GM21423 (cell line): ENCODE measurements at regions not wholly inside any gene's neighbourhood (a gene's known extent, or its start where the extent isn't known, plus 50 kb on each side); places are given as distances from the start of the nearest gene placed in this dataset.
"Not testable (repeated sequence)": the region's sequence is repeated elsewhere in the genome, so short reads cannot be mapped to it uniquely, and the experiment has no call there.

Source experiments
- ATAC-seq: cut with Tn5 transposase; IDR thresholded peaks from one replicate; pipeline ENCODE4 v1.9.1; 2021; ENCODE audit warnings: mild to moderate bottlenecking, moderate library complexity; ENCODE audit not compliant: unreplicated experiment

DNA sequence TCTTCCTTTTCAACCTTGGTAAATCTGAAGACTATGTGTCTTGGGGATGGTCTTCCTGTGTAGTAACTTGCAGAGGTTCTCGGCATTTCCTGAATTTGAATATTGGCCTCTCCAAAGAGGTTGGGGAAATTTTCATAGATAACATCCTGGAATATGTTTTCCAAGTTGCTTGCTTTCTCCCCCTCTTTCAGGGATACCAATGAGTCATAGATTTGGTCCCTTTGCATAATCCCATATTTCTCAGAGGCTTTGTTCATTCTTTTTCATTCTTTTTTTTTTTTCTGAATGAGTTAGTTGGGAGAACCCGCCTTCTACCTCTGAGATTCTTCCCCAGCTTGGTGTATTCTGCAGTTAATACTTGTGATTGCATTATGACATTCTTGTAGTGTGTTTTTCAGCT, 549.2 kb upstream of the AMOT start:
- no peak for ATAC-seq

DNA sequence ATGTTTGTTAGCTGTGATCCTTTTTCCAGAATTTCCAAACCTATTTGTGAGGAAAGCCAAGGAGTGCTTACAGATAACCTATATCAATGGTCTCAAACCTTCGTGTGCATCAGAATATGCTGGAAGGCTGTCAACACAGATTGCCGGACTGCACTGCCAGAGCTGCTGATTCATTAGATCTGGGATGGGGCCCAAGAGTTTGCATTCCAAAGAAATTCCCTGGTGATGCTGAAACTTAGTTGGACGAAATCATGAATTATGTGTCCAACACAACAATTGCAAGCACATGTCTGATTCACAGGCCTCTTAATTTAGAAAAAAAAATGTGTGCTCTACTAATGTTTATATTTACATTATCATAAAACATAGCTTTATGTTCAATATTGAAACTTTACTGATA, 544.0 kb upstream of the AMOT start:
- no peak for ATAC-seq

DNA sequence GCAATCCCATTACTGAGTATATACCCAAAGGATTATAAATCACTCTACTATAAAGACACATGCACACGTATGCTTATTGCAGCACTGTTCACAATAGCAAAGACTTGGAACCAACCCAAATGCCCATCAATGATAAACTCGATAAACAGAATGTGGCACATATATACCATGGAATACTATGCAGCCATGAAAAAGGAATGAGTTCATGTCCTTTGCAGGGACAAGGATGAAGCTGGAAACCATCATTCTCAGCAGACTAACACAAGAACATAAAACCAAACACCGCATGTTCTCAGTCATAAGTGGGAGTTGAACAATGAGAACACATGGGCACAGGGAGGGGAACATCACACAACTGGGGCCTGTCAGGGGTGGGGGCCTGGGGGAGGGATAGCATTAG, 532.8 kb upstream of the AMOT start:
- not testable (repeated sequence) for ATAC-seq

DNA sequence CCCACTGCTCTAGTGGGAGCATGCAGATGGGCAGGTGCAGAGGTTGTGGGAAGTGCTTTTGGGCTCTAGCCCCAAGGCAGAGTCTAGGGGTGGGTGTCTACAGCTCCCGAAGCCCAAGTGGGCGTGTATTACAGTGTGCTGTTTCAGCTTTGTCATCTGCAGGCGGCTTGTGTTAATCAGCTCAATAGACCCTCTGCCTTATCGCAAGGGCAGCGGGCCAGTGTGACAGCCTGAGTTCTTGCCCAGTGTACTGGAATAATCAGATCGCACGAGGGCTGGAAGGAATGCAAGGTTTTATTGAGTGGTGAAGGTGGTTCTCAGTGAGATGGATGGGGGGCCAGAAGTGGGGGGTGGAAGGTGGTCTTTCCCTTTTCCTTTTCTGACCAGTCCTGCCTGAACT, 529.4 kb upstream of the AMOT start:
- no peak for ATAC-seq

DNA sequence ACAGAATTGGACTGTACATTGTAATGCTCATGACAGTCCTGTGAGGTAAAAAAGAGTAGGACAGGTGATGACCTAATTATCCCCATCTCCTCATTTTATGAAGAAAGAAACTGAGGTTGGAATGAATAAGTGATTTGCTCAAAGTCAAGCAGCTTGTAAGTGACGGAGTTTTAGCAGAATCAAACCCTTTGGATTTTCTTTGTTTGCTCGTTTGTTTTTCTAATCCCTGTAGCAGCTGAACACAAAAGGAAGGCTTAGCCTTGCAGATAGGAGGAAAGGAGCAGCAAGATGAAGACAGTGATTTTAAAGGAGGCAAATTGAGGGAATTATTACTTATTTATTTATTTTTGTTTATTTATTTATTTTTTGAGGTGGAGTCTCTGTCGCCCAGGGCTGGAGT, 528.4 kb upstream of the AMOT start:
- ATAC-seq: no peak

DNA sequence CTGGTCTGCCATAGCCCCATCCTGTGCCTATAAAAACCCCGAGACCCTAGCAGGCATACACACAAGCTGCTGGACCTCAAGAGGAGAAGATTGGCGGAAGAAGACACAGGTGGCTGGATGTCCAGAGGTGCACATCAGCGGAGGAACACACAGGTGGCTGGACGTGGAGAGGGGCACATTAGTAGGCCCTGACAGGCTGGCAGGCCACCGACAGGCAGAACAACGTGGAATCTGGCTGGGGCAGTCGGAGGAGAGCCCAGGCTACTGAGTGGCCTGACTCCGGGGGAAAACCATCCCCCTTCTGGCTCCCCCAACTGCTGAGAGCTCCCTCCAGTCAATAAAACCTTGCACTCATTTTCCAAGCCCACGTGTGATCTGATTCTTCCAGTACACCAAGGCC, 512.5 kb upstream of the AMOT start:
- no peak for ATAC-seq

DNA sequence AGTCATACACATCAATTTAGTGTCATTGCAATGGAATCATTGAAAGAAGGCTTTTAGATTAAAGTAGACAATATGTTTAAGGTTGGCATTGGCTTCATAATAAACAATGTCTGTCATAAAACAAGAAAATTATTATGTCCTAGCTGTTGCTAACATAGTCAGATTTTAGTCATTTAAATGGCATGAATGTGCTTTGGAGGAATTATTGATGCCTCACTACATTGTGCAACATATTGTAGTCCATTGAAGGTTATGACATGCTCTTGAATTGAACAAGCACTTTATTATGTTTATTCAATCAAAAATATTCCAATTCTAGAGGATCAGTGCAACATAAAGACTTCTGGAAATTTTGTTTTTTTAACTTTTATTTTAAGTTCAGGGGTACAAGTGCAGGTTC, 489.8 kb upstream of the AMOT start:
- ATAC-seq: no peak

DNA sequence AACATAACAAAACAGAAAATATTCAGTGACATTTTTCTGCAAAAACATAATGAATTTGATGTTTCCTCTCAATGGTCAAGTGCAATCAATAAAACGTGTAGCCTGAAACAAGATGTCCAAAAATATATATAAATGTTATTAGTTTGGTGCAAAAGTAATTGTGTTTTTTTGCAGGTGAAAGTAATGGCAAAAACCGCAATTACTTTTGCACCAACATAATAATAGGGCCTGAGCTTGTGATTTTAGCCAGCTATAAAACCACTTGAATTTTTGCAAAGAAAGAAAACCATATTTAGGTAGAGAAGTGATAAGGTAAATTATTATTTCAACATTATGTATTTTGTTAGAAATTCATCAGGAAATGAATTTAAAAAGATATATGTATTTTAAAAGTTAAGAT, 475.3 kb upstream of the AMOT start:
- no peak for ATAC-seq

DNA sequence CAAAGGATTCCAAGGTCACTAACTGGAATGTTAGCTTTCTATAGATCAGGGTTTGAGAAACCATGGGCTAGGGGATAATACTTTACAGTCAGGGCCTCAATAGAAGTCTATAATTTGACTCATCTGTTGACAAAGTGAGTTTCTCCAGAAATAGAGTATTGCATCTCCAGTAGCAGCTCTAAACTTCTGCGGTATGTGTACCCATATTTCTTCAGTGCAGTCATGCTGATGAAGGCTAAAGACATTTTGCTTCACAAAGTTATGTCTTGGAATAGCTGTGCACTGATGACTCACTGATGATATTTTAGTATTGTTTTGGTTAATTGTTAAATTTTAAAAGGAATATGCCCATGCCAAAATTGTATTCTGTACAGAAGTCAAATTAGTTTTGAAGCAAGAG, 464.9 kb upstream of the AMOT start:
- no peak for ATAC-seq

DNA sequence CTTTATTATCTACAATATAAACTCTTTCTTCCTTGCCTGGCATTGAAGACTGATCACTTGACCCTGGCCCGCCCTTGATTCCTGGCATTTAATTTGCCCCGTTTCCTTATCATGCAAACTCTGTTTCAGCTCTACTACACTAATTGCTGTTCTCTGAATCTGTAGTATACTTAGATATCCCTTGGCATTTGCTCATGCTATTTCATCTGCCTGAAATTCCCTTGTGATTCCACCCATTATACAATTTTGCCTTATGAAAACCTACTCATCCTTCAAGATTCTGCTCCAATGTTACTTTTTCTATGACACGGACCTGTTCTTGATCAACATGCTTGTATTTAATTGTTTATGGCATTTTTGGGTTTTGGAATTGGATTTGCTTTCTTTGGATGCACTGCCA, 459.9 kb upstream of the AMOT start:
- no peak for ATAC-seq

DNA sequence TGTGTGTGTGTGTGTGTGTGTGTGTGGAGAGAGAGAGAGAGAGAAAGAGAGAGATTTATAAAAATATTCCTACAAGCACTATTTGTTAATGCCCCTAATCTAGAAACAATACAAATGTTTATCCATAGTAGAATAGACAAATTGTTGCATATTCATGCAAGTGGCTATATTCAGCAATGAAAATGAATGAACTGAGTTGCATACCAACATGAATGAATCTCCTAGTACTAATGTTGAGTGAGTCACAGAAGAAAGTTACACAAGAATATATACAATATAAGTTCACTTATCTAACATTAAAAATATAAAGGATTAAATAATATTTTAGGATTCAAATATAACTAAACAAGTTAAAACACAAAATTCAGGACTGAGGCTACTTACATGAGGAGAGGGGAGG, 456.8 kb upstream of the AMOT start:
- no peak for ATAC-seq

DNA sequence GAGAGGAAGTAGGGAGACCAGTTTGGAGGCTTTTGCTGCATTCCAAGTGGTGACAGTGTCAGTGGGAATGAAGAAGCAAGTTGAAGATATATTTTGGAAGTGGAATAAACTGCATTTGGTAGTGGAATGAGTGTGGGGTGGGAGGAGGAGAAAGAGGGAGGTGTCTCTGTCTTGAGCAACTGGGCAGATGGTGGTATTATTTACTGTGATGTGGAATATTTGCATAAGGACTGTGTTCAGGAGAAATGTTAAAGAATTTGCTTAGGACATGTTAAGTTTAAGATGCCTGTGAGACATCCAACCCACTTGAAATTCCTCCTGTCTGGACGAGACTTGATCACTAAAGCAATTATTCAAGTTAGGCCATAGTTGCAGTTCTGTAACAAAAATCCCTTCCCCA, 448.9 kb upstream of the AMOT start:
- no peak for ATAC-seq

DNA sequence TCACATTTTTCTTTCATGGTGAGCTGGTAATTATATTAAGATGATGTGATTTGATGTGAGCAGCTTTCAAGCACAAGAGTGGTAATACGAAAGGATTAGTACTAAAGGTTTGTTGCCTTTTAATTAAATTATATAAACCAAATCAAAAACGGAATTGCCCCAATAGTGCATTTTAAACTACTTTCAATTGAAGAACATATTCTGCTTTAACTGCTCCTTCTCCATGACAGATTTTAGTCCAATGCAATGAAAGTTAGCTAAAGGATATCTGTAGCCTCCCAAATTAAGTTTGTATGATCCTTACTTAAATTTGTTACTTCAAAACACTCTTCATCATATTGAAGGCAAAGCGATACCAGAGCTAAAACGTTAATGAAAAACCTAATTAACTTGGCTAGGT, 447.1 kb upstream of the AMOT start:
- no peak for ATAC-seq

DNA sequence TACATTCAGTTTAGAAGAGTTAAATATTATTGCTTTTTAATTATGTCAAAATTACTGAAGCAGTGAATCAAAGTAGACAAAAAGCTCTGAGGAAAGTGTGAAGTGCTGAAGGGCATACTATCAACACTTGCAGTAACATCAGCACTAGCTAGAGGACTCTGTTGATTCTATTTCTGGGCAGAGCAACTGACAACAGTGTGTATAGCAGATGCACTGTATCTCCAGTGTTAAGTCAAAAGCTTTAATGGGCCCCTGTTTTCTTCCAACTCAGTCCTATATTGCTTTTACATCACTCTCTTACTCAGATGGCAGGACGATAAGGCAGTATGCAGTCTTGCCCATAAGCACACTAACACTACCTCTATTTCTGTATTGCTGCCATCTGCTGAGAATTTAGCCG, 435.2 kb upstream of the AMOT start:
- no peak for ATAC-seq

DNA sequence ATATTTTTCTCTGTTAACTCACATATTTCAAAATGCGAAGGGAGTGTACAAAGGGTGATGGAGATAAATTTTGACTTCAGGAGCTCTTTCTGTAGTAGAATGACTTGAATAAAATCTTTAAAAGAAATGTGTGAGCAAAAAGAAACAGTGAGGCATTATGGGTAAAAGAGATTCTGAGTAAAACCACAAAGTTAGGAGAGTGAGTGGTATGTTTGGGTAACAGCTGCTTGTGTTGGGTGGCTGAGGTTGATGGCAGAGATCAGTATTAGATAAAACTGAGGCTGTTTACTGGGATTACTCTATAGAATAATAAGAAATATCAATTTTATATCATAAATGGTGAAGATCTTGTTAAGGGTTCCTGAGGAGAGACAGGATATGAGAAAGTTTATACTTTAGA, 434.2 kb upstream of the AMOT start:
- ATAC-seq: no peak

DNA sequence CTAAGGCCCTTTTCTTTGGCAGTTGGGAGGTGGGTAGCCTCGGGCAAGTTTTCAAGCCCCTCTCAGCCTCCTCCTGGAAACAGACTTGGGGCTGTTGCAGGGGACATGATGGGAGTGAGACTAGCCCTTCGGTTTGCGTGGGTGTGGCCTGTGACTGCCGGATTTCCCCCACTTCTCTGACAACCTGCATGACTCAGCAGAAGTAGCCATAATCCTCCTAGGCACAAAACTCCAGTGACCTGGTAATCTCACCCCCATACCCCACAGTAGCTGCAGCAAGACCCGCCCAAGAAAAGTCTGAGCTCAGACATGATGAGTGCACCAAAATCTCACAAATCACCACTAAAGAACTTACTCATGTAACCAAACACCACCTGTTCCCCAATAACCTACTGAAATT, 433.7 kb upstream of the AMOT start:
- ATAC-seq: no peak

DNA sequence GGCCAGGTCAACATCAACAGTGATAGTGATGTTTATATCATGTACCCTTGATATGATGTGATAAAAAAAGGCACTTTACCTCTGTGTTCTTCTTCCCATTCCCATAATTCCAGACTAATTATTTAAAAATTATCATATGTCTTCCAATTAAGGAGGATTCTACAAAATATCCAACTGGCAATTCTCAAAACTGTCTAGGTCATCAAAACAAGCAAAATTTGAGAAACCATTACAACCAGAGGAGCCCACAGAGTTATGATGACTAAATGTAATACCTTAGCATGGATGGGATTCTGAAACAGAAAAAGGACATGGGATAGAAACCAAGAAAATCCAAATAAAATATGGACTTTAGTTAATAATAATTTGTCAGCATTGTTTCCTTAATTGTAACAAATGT, 428.6 kb upstream of the AMOT start:
- ATAC-seq: no peak

DNA sequence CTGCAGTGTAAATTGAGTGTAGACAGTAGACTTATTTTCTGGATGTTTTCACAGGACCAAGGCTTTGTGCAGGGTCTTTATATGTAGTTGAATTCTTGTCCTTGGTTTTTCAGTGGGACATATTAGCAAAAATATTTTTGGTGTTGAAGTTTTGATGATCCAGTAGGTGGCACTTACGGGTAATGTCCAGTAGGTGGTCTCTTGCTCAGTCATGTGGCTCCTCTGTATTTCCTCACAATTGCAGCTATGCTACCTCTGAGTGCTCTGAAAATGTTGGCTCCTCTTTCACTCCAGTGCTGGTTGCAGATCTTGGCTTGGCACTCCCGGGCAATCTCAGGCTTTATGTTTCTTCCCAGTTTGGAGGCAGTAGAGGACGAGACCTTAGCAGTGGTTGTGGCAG, 419.8 kb upstream of the AMOT start:
- ATAC-seq: no peak

DNA sequence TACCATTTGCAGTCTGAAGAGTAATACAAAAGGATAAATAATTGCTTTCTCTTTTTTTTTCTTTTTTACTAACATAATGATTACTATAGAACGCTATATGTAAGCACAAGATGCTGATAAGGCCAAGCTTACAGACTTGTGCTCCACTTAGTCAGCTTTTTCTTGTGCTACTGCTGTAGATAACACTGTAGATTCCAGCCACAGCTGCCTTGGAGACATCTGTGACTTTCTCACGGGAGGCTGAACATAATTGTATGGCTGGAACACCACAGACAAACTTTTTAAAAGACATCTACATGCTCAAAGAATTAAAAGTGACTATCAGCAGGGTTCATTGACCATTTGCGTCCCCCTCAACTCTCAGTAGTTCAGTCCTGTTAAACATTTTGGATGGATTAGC, 381.7 kb upstream of the AMOT start:
- no peak for ATAC-seq

DNA sequence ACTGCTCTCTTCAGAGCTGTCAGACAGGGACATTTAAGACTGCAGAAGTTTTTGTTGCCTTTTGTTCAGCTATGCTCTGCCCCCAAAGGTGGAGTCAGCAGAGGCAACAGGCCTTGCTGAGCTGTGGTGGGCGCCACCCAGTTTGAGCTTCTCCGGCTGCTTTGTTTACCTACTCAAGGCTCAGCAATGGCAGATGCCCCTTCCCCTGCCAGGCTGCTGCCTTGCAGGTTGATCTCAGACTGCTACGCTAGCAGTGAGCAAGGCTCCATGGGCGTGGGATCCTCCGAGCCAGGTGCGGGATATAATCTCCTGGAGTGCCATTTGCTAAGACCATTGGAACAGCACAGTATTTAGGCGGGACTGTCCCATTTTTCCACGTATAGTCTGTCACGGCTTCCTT, 371.4 kb upstream of the AMOT start:
- ATAC-seq: no peak

DNA sequence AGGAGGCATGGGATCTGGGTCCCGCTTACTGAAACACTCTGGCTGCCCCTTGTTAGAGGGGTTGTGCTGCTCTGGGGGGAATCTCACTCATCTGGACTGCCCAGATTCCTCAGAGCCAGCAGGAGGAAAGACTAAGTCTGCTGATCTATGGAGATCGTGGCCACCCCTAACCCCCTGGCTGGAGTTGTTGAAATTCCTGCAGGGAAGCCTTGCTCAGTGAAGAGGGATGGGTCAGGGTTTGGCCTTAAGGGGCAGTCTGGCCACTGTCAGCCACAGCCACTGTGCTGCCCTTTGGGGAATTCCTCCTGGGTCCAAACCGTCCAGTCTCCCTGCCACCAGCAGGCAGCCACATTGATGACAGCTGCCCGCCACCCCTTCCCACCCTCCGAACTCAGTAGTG, 362.0 kb upstream of the AMOT start:
- ATAC-seq: no peak

DNA sequence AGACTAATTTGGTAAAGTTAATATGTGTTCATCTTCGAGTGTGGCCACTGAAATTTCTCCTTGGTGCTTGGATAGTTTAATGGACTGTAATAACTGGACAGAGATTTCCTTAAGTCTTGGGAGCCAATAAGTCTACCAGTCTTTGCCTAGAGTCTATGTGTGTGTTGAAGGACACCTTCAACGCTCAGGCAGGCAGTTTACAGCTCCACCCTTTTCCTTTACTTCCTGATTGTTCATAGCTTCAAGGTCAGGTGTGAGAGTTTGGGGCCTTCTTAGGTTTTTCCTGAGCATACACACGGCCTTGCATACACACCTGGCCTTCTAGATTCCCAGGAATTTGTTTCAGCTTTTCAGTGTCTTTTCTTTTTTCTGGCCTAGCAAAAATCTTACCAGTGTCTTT, 355.3 kb upstream of the AMOT start:
- ATAC-seq: no peak

DNA sequence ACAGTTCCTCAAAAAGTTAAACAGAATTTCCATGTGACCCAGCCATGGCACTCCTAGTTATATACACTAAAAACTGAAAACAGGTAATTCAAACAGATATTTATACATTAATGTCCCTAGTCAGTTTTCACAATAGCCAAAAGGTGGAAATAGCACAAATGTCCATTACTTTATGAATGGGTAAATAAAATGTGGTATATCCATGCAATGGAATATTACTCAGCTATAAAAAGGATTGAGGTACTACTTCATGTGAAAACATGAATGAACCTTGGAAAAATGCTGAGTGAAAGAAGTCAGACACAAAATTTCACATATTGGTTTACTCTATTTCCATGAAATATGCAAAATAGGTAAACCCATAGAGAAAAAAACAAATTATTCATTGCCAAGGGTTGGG, 351.8 kb upstream of the AMOT start:
- ATAC-seq: no peak

DNA sequence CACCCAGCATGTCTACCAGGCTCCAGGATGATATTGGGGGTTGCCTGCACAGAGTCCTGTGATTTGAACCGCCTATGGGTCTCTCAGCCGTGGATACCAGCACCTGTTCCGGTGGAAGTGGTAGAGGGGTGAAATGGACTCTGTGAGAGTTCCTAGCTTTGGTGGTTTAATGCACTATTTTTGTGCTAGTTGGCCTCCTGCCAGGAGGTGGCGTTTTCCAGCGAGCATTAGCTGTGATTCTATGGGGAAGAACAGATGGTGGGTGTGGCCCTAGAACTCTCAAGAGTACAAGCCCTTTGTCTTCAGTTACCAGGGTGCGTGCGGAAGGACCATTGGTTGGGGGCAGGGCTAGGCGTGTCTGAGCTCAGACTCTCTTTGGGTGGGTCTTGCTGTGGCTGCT, 316.9 kb upstream of the AMOT start:
- ATAC-seq: no peak
